Kidney tubule cell (primary cell): ENCODE measurements at regions not wholly inside any gene's neighbourhood (a gene's known extent, or its start where the extent isn't known, plus 50 kb on each side); places are given as distances from the start of the nearest gene placed in this dataset.

Source experiments
- DNase-seq: peaks from one replicate; pipeline ENCODE4 v3.0.0-alpha.2; 2018; ENCODE audit warnings: low spot score

- DNase-seq: no peak
These were observed 570.5 kb downstream of the TDRD15 start for GRCh38 chr2:21694079-21694878.

- no peak for DNase-seq
These were observed 573.1 kb downstream of the TDRD15 start for GRCh38 chr2:21696900-21697299.

GRCh38 chr2:21700644-21701043 lies 576.9 kb downstream of the TDRD15 start:
- no peak for DNase-seq

- DNase-seq: no peak
These were observed 586.3 kb downstream of the TDRD15 start for GRCh38 chr2:21710031-21710430.

GRCh38 chr2:21710496-21710895 lies 586.7 kb downstream of the TDRD15 start:
- DNase-seq: no peak

- no peak for DNase-seq
These were observed 592.1 kb downstream of the TDRD15 start for GRCh38 chr2:21715887-21716286.

GRCh38 chr2:21727101-21727500 lies 603.3 kb downstream of the TDRD15 start:
- DNase-seq: no peak

GRCh38 chr2:21728133-21728532 lies 604.4 kb downstream of the TDRD15 start:
- no peak for DNase-seq

- DNase-seq: no peak
These were observed 606.4 kb downstream of the TDRD15 start for GRCh38 chr2:21730141-21730540.

- DNase-seq: no peak
These were observed 616.7 kb downstream of the TDRD15 start for GRCh38 chr2:21740484-21740883.

- no peak for DNase-seq
These were observed 622.7 kb downstream of the TDRD15 start for GRCh38 chr2:21746499-21746898.

- no peak for DNase-seq
These were observed 624.7 kb downstream of the TDRD15 start for GRCh38 chr2:21748501-21748900.

- peak; percentile 1 for DNase-seq
These were observed 630.5 kb downstream of the TDRD15 start for GRCh38 chr2:21754164-21754788.

GRCh38 chr2:21757805-21758430 lies 634.1 kb downstream of the TDRD15 start:
- DNase-seq: no peak

- DNase-seq: no peak
These were observed 636.1 kb downstream of the TDRD15 start for GRCh38 chr2:21759819-21760218.

- no peak for DNase-seq
These were observed 637.6 kb downstream of the TDRD15 start for GRCh38 chr2:21761361-21761760.

GRCh38 chr2:21763501-21763900 lies 639.7 kb downstream of the TDRD15 start:
- DNase-seq: no peak

GRCh38 chr2:21770787-21771186 lies 647.0 kb downstream of the TDRD15 start:
- no peak for DNase-seq

GRCh38 chr2:21772624-21773023 lies 648.9 kb downstream of the TDRD15 start:
- DNase-seq: no peak

GRCh38 chr2:21773168-21773567 lies 649.4 kb downstream of the TDRD15 start:
- no peak for DNase-seq

GRCh38 chr2:21774691-21775368 lies 651.1 kb downstream of the TDRD15 start:
- DNase-seq: no peak

- DNase-seq: no peak
These were observed 656.0 kb downstream of the TDRD15 start for GRCh38 chr2:21779786-21780185.

- DNase-seq: no peak
These were observed 658.2 kb downstream of the TDRD15 start for GRCh38 chr2:21781962-21782361.
